Neural progenitor cell (in vitro differentiated cells): ENCODE measurements at regions not wholly inside any gene's neighbourhood (a gene's known extent, or its start where the extent isn't known, plus 50 kb on each side); places are given as distances from the start of the nearest gene placed in this dataset.
"Not testable (repeated sequence)": the region's sequence is repeated elsewhere in the genome, so short reads cannot be mapped to it uniquely, and the experiment has no call there.

ENCODE experiments used
- DNase-seq: peaks from one replicate; pipeline ENCODE4 v3.0.0-alpha.2; 2016; ENCODE audit warnings: low spot score
- H2AFZ ChIP-seq: fragments of 200-600 bp; sonication (generic); replicated peaks from 2 replicates; pipeline ENCODE4 v1.6.1; 2016; ENCODE audit warnings: antibody characterized with exemption
- H3F3A ChIP-seq: fragments of 200-600 bp; sonication (generic); 2 replicates; pipeline ENCODE4 v1.6.1; 2016; ENCODE audit warnings: antibody characterized with exemption, low read depth
- H3K27ac ChIP-seq: fragments of 200-600 bp; sonication (generic); 2 replicates; pipeline ENCODE4 v1.5.1; 2016; ENCODE audit warnings: mild to moderate bottlenecking
- H3K27me3 ChIP-seq: fragments of 200-600 bp; sonication (generic); 2 replicates; pipeline ENCODE4 v1.6.1; 2016; ENCODE audit warnings: mild to moderate bottlenecking, moderate library complexity
- H3K36me3 ChIP-seq: fragments of 200-600 bp; sonication (generic); 2 replicates; pipeline ENCODE4 v1.5.1; 2016
- H3K4me1 ChIP-seq: fragments of 200-600 bp; sonication (generic); 2 replicates; pipeline ENCODE4 v1.6.1; 2016; ENCODE audit warnings: mixed run types
- H3K4me2 ChIP-seq: fragments of 200-600 bp; sonication (generic); 2 replicates; pipeline ENCODE4 v1.6.1; 2016
- H3K4me3 ChIP-seq: fragments of 200-600 bp; sonication (generic); 2 replicates; pipeline ENCODE4 v1.5.1; 2016
- H3K79me2 ChIP-seq: fragments of 200-600 bp; sonication (generic); 2 replicates; pipeline ENCODE4 v1.6.1; 2016; ENCODE audit warnings: low read depth
- H3K9ac ChIP-seq: fragments of 200-600 bp; sonication (generic); 2 replicates; pipeline ENCODE4 v1.6.1; 2016
- H3K9me3 ChIP-seq: fragments of 200-600 bp; sonication (generic); 2 replicates; pipeline ENCODE4 v1.5.1; 2016; ENCODE audit warnings: low read depth
- H4K20me1 ChIP-seq: fragments of 200-600 bp; sonication (generic); 2 replicates; pipeline ENCODE4 v1.6.1; 2016; ENCODE audit warnings: low read depth
- H3K27ac Mint-ChIP-seq: 3 replicates; pipeline ENCODE4 v1.8.0; 2021; ENCODE audit warnings: mixed read lengths
- H3K27me3 Mint-ChIP-seq: 2 replicates; pipeline ENCODE4 v1.8.0; 2022; ENCODE audit warnings: low read depth, mild to moderate bottlenecking, inconsistent platforms, moderate library complexity, mixed read lengths; ENCODE audit not compliant: insufficient read depth
- H3K36me3 Mint-ChIP-seq: 3 replicates; pipeline ENCODE4 v1.8.0; 2021; ENCODE audit warnings: mixed read lengths
- H3K4me1 Mint-ChIP-seq: 3 replicates; pipeline ENCODE4 v1.8.0; 2021; ENCODE audit warnings: mixed read lengths
- H3K4me3 Mint-ChIP-seq: 3 replicates; pipeline ENCODE4 v1.8.0; 2021; ENCODE audit warnings: mild to moderate bottlenecking, moderate library complexity, mixed read lengths
- H3K9me3 Mint-ChIP-seq: 3 replicates; pipeline ENCODE4 v1.8.0; 2020; ENCODE audit warnings: mixed read lengths
- CTCF ChIP-seq: fragments of 200-600 bp; sonication (generic); IDR thresholded peaks from 2 replicates; pipeline ENCODE4 v1.5.1; 2017; ENCODE audit warnings: antibody characterized with exemption, mild to moderate bottlenecking
- EZH2 ChIP-seq: fragments of 200-600 bp; sonication (generic); IDR thresholded peaks from 2 replicates; pipeline ENCODE4 v1.6.1; 2017; ENCODE audit warnings: antibody characterized with exemption, mild to moderate bottlenecking, moderate library complexity
- EZH2phosphoT487 ChIP-seq: fragments of 200-600 bp; sonication (generic); IDR thresholded peaks from 2 replicates; pipeline ENCODE4 v1.6.1; 2017; ENCODE audit warnings: antibody characterized with exemption

- H2AFZ ChIP-seq, result no peak overlapping the region
- Mint-ChIP-seq H3K36me3 (no peaks in the 10 kb centered on the region), H3K4me3 (no peak overlapping the region), H3K27ac (no peak overlapping the region), H3K9me3 (no peaks in the 10 kb centered on the region), H3K4me1 (no peaks in the 10 kb centered on the region), H3K27me3 (no peaks in the 10 kb centered on the region)
- no peak overlapping the region for H3K27ac ChIP-seq
- H3F3A ChIP-seq, result no peaks in the 10 kb centered on the region
- H4K20me1 ChIP-seq, result no peaks in the 10 kb centered on the region
- no peaks in the 10 kb centered on the region for H3K36me3 ChIP-seq
- H3K9me3 ChIP-seq, result no peaks in the 10 kb centered on the region
- H3K27me3 ChIP-seq, result no peaks in the 10 kb centered on the region
- no peak overlapping the region for H3K4me2 ChIP-seq
- no peaks in the 10 kb centered on the region for H3K4me1 ChIP-seq
- TF ChIP-seq EZH2phosphoT487, result no peak
- TF ChIP-seq EZH2, result no peak
- TF ChIP-seq CTCF, result no peak
- no peak for DNase-seq
- no peak overlapping the region for H3K4me3 ChIP-seq
- no peaks in the 10 kb centered on the region for H3K79me2 ChIP-seq
- no peak overlapping the region for H3K9ac ChIP-seq
Measured at GRCh38 chr7:76142861-76143260, 58.8 kb upstream of the SRRM3 start.

DNA sequence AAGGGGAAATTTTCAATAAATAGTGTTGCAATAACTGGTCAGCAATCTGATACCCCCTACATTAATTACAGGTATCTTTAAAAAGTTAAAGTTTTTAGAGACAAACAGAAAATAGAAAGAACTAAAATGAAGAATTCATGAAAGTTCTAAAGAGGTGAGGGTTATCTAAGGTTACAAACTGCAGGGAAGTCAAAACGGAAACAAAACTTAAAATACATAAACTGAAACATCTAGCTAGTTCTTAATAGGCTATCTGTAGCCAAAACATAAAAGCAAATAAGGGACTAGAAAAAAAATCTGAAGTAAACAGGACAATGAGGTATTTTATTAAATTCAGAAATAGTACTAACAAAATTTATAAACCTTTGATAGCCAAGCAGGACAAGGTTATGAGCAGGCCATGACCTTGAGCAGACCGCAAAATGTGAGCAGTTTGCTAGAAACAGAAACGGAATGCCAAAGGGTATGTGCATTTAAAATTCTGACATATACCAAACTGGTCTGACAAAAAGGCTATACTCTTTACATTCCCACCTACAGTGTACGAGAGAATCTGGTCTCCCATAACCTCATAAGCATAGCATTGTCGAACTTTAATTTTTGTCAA, 56.9 kb upstream of the SRRM3 start:
- not testable (repeated sequence) for H3K4me1 Mint-ChIP-seq, H3K4me3 Mint-ChIP-seq, H2AFZ ChIP-seq, H3K4me3 ChIP-seq, H3K27ac Mint-ChIP-seq, H3K4me2 ChIP-seq, H3K36me3 ChIP-seq, H3F3A ChIP-seq, DNase-seq, H3K9me3 Mint-ChIP-seq, H3K36me3 Mint-ChIP-seq, H3K27ac ChIP-seq, H3K79me2 ChIP-seq, H3K9me3 ChIP-seq, H3K27me3 ChIP-seq, H4K20me1 ChIP-seq, H3K27me3 Mint-ChIP-seq, H3K9ac ChIP-seq, H3K4me1 ChIP-seq

GRCh38 chr7:76146374-76146773, 55.3 kb upstream of the SRRM3 start:
- Histone ChIP-seq H4K20me1 (no peaks in the 10 kb centered on the region), H3K9me3 (no peaks in the 10 kb centered on the region), H3K4me1 (no peaks in the 10 kb centered on the region), H3F3A (no peaks in the 10 kb centered on the region), H3K27me3 (no peaks in the 10 kb centered on the region), H3K4me3 (no peak overlapping the region), H2AFZ (no peak overlapping the region), H3K36me3 (no peaks in the 10 kb centered on the region), H3K27ac (no peak overlapping the region), H3K79me2 (no peaks in the 10 kb centered on the region), H3K9ac (no peak overlapping the region), H3K4me2 (no peak overlapping the region)
- H3K27me3 Mint-ChIP-seq, result no peaks in the 10 kb centered on the region
- H3K4me3 Mint-ChIP-seq, result no peak overlapping the region
- no peak for DNase-seq
- H3K27ac Mint-ChIP-seq, result no peak overlapping the region
- no peaks in the 10 kb centered on the region for H3K36me3 Mint-ChIP-seq
- TF ChIP-seq EZH2phosphoT487, result no peak
- TF ChIP-seq CTCF, result no peak
- TF ChIP-seq EZH2, result no peak
- peaks cover 3% of the 10 kb centered on the region for H3K4me1 Mint-ChIP-seq
- H3K9me3 Mint-ChIP-seq, result no peaks in the 10 kb centered on the region

GRCh38 chr7:76148947-76149346, 52.7 kb upstream of the SRRM3 start:
- not testable (repeated sequence) for H3K27ac Mint-ChIP-seq, H3K4me3 ChIP-seq, H3K27ac ChIP-seq, H4K20me1 ChIP-seq, H3K4me3 Mint-ChIP-seq, H3K9me3 ChIP-seq, H3K4me1 Mint-ChIP-seq, H3K79me2 ChIP-seq, H3K27me3 Mint-ChIP-seq, H3K36me3 ChIP-seq, DNase-seq, H3K9ac ChIP-seq, H3F3A ChIP-seq, H3K4me1 ChIP-seq, H3K27me3 ChIP-seq, H3K36me3 Mint-ChIP-seq, H3K4me2 ChIP-seq, H3K9me3 Mint-ChIP-seq
- peak overlapping the region; percentile 52 for H2AFZ ChIP-seq
